A549 (cell line): ENCODE measurements at regions not wholly inside any gene's neighbourhood (a gene's known extent, or its start where the extent isn't known, plus 50 kb on each side); places are given as distances from the start of the nearest gene placed in this dataset.

Experiments used
- BHLHE40 ChIP-seq: IDR thresholded peaks from 2 replicates; pipeline ENCODE4 v1.6.1; 2012; ENCODE audit warnings: low read depth, low read length, inconsistent platforms
- FOSB ChIP-seq: fragments of 250-450 bp; sonication (Bioruptor Pico); IDR thresholded peaks from 2 replicates; pipeline ENCODE4 v1.5.0; 2020; ENCODE audit warnings: mild to moderate bottlenecking, moderate library complexity
- POLR2A ChIP-seq: IDR thresholded peaks from 2 replicates; pipeline ENCODE4 v1.6.1; 2012; ENCODE audit warnings: mild to moderate bottlenecking, low read length
- RCOR1 ChIP-seq: fragments of 150-350 bp; IDR thresholded peaks from 2 replicates; pipeline ENCODE4 v1.6.1; 2014; ENCODE audit warnings: antibody characterized with exemption, low read length, low read depth
- TF ChIP-seq, protein P1 (sequence below): fragments of >200 bp; sonication (Bioruptor Twin); formaldehyde crosslinking; IDR thresholded peaks from 3 replicates; pipeline ENCODE4 v1.5.1; 2016
- TF ChIP-seq, protein P2 (sequence below): fragments of 150-350 bp; IDR thresholded peaks from 2 replicates; pipeline ENCODE4 v1.6.1; 2014; ENCODE audit warnings: low read depth, mild to moderate bottlenecking, low read length
- TF ChIP-seq, protein P3 (sequence below): fragments of 200-600 bp; sonication (generic); IDR thresholded peaks from 2 replicates; pipeline ENCODE4 v1.6.1; 2016; ENCODE audit warnings: antibody characterized with exemption, mild to moderate bottlenecking, moderate library complexity
- TF ChIP-seq, protein P4 (sequence below): IDR thresholded peaks from 2 replicates; pipeline ENCODE4 v1.6.1; 2012

DNA sequence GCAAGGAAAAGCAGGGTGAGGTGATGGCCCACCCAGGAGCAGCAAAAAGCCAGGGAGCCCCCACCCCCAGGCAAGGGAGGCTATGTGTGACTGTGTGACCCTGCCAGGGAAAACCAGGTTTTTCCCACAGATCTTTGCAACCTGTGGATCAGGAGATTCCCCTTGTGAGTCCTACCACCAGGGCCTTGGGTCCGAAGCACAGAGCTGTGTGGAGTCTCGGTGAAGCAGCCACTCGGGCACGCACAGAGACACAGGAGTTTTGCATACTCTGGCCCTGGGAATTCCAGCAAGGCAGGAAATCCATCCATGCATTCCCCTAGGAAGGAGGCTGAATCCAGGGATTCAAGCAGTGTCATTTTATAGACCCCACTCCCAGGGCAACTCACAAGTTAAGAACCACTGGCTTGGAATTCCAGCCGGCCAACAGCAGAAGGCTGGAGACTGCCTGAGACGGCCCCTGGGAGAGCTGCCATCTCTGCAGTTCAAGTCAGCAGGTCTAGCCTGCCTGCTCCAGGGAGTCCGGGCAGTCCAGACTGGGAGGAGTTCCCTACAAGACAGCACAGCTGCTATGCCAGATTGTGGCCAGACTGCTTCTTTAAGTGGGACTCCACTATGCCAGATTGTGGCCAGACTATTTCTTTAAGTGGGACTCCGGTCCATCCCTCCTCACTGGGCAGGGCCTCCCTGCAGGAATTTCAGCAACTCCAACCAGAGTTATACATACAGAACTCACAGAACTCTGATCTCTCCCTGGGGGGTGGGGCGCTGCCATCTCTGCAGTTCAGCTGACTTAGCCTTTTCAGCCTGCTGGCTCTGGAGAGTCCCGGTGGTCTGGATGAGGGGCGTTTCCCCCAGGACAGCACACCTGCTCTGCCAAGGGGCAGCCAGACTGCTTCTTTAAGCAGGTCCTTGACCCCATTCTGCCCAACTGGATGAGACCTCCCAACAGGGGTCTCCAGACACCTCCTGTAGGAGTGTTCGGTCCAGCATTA, 85.1 kb upstream of the ADAD1 start:
- TF ChIP-seq, protein P1, sequence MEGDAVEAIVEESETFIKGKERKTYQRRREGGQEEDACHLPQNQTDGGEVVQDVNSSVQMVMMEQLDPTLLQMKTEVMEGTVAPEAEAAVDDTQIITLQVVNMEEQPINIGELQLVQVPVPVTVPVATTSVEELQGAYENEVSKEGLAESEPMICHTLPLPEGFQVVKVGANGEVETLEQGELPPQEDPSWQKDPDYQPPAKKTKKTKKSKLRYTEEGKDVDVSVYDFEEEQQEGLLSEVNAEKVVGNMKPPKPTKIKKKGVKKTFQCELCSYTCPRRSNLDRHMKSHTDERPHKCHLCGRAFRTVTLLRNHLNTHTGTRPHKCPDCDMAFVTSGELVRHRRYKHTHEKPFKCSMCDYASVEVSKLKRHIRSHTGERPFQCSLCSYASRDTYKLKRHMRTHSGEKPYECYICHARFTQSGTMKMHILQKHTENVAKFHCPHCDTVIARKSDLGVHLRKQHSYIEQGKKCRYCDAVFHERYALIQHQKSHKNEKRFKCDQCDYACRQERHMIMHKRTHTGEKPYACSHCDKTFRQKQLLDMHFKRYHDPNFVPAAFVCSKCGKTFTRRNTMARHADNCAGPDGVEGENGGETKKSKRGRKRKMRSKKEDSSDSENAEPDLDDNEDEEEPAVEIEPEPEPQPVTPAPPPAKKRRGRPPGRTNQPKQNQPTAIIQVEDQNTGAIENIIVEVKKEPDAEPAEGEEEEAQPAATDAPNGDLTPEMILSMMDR: no peak
- no peak for TF ChIP-seq POLR2A
- TF ChIP-seq, protein P2, sequence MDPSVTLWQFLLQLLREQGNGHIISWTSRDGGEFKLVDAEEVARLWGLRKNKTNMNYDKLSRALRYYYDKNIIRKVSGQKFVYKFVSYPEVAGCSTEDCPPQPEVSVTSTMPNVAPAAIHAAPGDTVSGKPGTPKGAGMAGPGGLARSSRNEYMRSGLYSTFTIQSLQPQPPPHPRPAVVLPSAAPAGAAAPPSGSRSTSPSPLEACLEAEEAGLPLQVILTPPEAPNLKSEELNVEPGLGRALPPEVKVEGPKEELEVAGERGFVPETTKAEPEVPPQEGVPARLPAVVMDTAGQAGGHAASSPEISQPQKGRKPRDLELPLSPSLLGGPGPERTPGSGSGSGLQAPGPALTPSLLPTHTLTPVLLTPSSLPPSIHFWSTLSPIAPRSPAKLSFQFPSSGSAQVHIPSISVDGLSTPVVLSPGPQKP: no peak
- TF ChIP-seq, protein P3, sequence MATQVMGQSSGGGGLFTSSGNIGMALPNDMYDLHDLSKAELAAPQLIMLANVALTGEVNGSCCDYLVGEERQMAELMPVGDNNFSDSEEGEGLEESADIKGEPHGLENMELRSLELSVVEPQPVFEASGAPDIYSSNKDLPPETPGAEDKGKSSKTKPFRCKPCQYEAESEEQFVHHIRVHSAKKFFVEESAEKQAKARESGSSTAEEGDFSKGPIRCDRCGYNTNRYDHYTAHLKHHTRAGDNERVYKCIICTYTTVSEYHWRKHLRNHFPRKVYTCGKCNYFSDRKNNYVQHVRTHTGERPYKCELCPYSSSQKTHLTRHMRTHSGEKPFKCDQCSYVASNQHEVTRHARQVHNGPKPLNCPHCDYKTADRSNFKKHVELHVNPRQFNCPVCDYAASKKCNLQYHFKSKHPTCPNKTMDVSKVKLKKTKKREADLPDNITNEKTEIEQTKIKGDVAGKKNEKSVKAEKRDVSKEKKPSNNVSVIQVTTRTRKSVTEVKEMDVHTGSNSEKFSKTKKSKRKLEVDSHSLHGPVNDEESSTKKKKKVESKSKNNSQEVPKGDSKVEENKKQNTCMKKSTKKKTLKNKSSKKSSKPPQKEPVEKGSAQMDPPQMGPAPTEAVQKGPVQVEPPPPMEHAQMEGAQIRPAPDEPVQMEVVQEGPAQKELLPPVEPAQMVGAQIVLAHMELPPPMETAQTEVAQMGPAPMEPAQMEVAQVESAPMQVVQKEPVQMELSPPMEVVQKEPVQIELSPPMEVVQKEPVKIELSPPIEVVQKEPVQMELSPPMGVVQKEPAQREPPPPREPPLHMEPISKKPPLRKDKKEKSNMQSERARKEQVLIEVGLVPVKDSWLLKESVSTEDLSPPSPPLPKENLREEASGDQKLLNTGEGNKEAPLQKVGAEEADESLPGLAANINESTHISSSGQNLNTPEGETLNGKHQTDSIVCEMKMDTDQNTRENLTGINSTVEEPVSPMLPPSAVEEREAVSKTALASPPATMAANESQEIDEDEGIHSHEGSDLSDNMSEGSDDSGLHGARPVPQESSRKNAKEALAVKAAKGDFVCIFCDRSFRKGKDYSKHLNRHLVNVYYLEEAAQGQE: no peak
- no peak for TF ChIP-seq RCOR1
- TF ChIP-seq, protein P4, sequence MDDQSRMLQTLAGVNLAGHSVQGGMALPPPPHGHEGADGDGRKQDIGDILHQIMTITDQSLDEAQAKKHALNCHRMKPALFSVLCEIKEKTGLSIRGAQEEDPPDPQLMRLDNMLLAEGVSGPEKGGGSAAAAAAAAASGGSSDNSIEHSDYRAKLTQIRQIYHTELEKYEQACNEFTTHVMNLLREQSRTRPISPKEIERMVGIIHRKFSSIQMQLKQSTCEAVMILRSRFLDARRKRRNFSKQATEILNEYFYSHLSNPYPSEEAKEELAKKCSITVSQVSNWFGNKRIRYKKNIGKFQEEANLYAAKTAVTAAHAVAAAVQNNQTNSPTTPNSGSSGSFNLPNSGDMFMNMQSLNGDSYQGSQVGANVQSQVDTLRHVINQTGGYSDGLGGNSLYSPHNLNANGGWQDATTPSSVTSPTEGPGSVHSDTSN: no peak
- TF ChIP-seq FOSB: no peak
- no peak for TF ChIP-seq BHLHE40
